ENCODE measurements at regions not wholly inside any gene's neighbourhood (a gene's known extent, or its start where the extent isn't known, plus 50 kb on each side); places are given as distances from the start of the nearest gene placed in this dataset.

- no peaks in the 10 kb centered on the region for H3K4me1 ChIP-seq (ENCODE audit: control extremely low read depth in 1 of 4, control insufficient read depth in 4 of 4, insufficient read depth in 4 of 4, low read length in 3 of 4)
- ChIA-PET CTCF (interaction anchor here (0.8 to 4.1 kb wide), 10 partner anchors 10 to 1325 kb away, joined by 3 to 44 read pairs (median 4); no protein-coding TSS in a partner anchor), POLR2A (no interaction called here)
- 61% methylated on average over 3 of the region's 4 CpGs for WGBS (ENCODE audit: insufficient coverage)
- H3K9me3 ChIP-seq (ENCODE audit: control extremely low read depth in 1 of 5, control insufficient read depth in 4 of 5, insufficient read depth in 2 of 5, low read depth in 1 of 5, low read length in 4 of 5), result peaks cover 0 to 6% (median 0%) of the 10 kb centered on the region in 5 experiments
- peak; percentile 15 to 52 (median 52) for DNase-seq
- H3K27me3 ChIP-seq (replicated peaks in 2 of 5; ENCODE audit: control insufficient read depth in 4 of 5, insufficient read depth in 5 of 5, low read length in 4 of 5), result no peaks in the 10 kb centered on the region
- peak overlapping the region in 1 of 7 experiments; percentile 24 for H3K4me3 ChIP-seq (ENCODE audit: control insufficient read depth in 1 of 7, extremely low read depth in 1 of 7, insufficient read depth in 4 of 7, low read depth in 2 of 7, low read length in 6 of 7)
- no peak overlapping the region for H3K27ac ChIP-seq (ENCODE audit: insufficient read depth in 1 of 2, low read depth in 1 of 2, low read length in 2 of 2, poor library complexity in 1 of 2, severe bottlenecking in 2 of 2)
- H3K36me3 ChIP-seq (ENCODE audit: control insufficient read depth in 4 of 4, insufficient read depth in 4 of 4, low read length in 3 of 4), result no peaks in the 10 kb centered on the region
Measured at GRCh38 chr18:44098551-44099098, 582.1 kb upstream of the SETBP1 start.

- DNase-seq, result no peak
- 90% methylated on average over 2 of the region's 2 CpGs for WGBS (ENCODE audit: insufficient coverage)
Measured at GRCh38 chr18:44107187-44107586, 573.5 kb upstream of the SETBP1 start.

DNA sequence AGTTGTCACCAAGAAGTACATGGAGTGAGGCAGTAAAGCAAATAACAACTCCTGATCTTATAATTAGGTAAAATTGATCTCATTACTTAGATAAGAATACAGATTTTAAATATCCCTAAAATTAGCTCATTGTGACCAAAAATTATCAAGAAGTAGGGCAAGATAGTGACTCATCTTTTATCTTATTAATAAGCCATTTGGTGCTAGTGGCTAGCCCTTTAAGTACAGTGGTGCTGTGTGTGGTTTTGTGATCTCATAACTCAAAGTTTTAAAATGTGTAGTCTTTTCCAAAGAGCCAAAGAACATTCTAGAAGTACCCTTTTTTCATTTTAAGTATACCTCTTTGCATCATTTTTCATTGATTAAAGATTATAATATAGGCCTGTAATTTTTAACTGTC, 569.4 kb upstream of the SETBP1 start:
- ChIA-PET POLR2A (no interaction called here), CTCF (no interaction called here)
- no peaks in the 10 kb centered on the region for H3K36me3 ChIP-seq (ENCODE audit: control insufficient read depth in 4 of 4, insufficient read depth in 4 of 4, low read length in 3 of 4)
- no peak overlapping the region for H3K27ac ChIP-seq (ENCODE audit: insufficient read depth in 1 of 2, low read depth in 1 of 2, low read length in 2 of 2, poor library complexity in 1 of 2, severe bottlenecking in 2 of 2)
- no peaks in the 10 kb centered on the region for H3K4me1 ChIP-seq (ENCODE audit: control extremely low read depth in 1 of 4, control insufficient read depth in 4 of 4, insufficient read depth in 4 of 4, low read length in 3 of 4)
- H3K27me3 ChIP-seq (replicated peaks in 2 of 5; ENCODE audit: control insufficient read depth in 4 of 5, insufficient read depth in 5 of 5, low read length in 4 of 5), result no peaks in the 10 kb centered on the region
- no peaks in the 10 kb centered on the region for H3K9me3 ChIP-seq (ENCODE audit: control extremely low read depth in 1 of 5, control insufficient read depth in 4 of 5, insufficient read depth in 2 of 5, low read depth in 1 of 5, low read length in 4 of 5)
- DNase-seq, result no peak
- no peak overlapping the region for H3K4me3 ChIP-seq (ENCODE audit: control insufficient read depth in 1 of 7, extremely low read depth in 1 of 7, insufficient read depth in 4 of 7, low read depth in 2 of 7, low read length in 6 of 7)

More at GRCh38 chr18:44107187-44107586, 573.5 kb upstream of the SETBP1 start:
- no peak overlapping the region for H3K27ac ChIP-seq (ENCODE audit: insufficient read depth in 1 of 2, low read depth in 1 of 2, low read length in 2 of 2, poor library complexity in 1 of 2, severe bottlenecking in 2 of 2)
- no peaks in the 10 kb centered on the region for H3K9me3 ChIP-seq (ENCODE audit: control extremely low read depth in 1 of 5, control insufficient read depth in 4 of 5, insufficient read depth in 2 of 5, low read depth in 1 of 5, low read length in 4 of 5)
- no peaks in the 10 kb centered on the region for H3K4me1 ChIP-seq (ENCODE audit: control extremely low read depth in 1 of 4, control insufficient read depth in 4 of 4, insufficient read depth in 4 of 4, low read length in 3 of 4)
- no peak overlapping the region for H3K4me3 ChIP-seq (ENCODE audit: control insufficient read depth in 1 of 7, extremely low read depth in 1 of 7, insufficient read depth in 4 of 7, low read depth in 2 of 7, low read length in 6 of 7)
- ChIA-PET POLR2A (no interaction called here), CTCF (no interaction called here)
- no peaks in the 10 kb centered on the region for H3K27me3 ChIP-seq (replicated peaks in 2 of 5; ENCODE audit: control insufficient read depth in 4 of 5, insufficient read depth in 5 of 5, low read length in 4 of 5)
- no peaks in the 10 kb centered on the region for H3K36me3 ChIP-seq (ENCODE audit: control insufficient read depth in 4 of 4, insufficient read depth in 4 of 4, low read length in 3 of 4)

DNA sequence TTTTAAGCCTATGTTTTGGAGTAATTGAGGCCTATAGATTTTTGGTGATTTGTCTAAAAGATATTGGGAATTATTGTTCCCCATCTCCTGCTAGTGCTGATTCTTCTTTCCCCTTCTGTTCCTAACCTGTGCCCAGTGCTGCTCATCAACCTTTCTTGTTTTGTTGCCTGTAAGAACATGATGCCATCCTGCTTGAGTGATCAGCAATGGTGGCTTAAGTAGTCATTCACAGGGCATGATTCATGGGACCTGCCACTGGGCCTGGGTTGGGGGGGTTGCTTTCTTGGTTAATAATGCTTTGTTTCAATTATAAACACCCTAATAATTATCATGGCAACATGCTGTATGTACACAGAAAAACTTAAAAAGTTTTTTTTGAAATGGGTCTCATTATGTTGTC, 562.9 kb upstream of the SETBP1 start:
- Histone ChIP-seq H3K4me3 (ENCODE audit: control insufficient read depth in 1 of 7, extremely low read depth in 1 of 7, insufficient read depth in 4 of 7, low read depth in 2 of 7, low read length in 6 of 7) (no peak overlapping the region), H3K36me3 (ENCODE audit: control insufficient read depth in 4 of 4, insufficient read depth in 4 of 4, low read length in 3 of 4) (no peaks in the 10 kb centered on the region), H3K9me3 (ENCODE audit: control extremely low read depth in 1 of 5, control insufficient read depth in 4 of 5, insufficient read depth in 2 of 5, low read depth in 1 of 5, low read length in 4 of 5) (no peaks in the 10 kb centered on the region), H3K27me3 (replicated peaks in 2 of 5; ENCODE audit: control insufficient read depth in 4 of 5, insufficient read depth in 5 of 5, low read length in 4 of 5) (no peaks in the 10 kb centered on the region), H3K27ac (ENCODE audit: insufficient read depth in 1 of 2, low read depth in 1 of 2, low read length in 2 of 2, poor library complexity in 1 of 2, severe bottlenecking in 2 of 2) (no peak overlapping the region), H3K4me1 (ENCODE audit: control extremely low read depth in 1 of 4, control insufficient read depth in 4 of 4, insufficient read depth in 4 of 4, low read length in 3 of 4) (peaks cover 0 to 2% (median 0%) of the 10 kb centered on the region in 4 experiments)
- DNase-seq, result no peak
- CTCF ChIA-PET, result interaction anchor here (0.7 kb wide), 1 partner anchor 10 kb away, joined by 3 read pairs; no protein-coding TSS in a partner anchor
- POLR2A ChIA-PET, result no interaction called here

DNA sequence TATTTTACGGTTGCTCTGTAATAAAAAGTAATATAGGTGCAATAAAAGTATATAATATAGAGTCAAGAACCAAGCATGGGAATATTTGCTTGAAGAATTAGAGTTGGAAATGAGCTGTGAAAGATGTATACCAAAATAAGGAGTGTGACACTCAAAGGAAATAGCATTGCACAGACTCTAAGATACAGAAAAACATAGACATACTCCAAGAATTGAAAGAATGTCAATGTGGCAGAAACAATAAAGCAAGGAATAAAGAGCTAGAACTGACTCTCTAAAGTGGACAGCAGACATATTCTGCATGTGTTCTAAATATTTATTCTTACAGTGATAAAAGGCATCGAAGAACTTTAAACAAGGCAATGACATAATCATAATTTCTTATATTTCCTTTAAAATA, 561.1 kb upstream of the SETBP1 start:
- no CpG with 5 or more reads among the region's 2 CpGs for WGBS (ENCODE audit: insufficient coverage)

GRCh38 chr18:44123743-44124142, 556.9 kb upstream of the SETBP1 start:
- H3K4me1 ChIP-seq (ENCODE audit: control extremely low read depth in 1 of 4, control insufficient read depth in 4 of 4, insufficient read depth in 4 of 4, low read length in 3 of 4), result peaks cover 0 to 2% (median 0%) of the 10 kb centered on the region in 4 experiments
- 92% methylated on average over 2 of the region's 2 CpGs for WGBS (ENCODE audit: insufficient coverage)
- H3K27ac ChIP-seq (ENCODE audit: insufficient read depth in 1 of 2, low read depth in 1 of 2, low read length in 2 of 2, poor library complexity in 1 of 2, severe bottlenecking in 2 of 2), result no peak overlapping the region
- H3K36me3 ChIP-seq (ENCODE audit: control insufficient read depth in 4 of 4, insufficient read depth in 4 of 4, low read length in 3 of 4), result no peaks in the 10 kb centered on the region
- ChIA-PET CTCF (interaction anchor here (2.0 kb wide), 1 partner anchor 25 kb away, joined by 6 read pairs; no protein-coding TSS in a partner anchor), POLR2A (no interaction called here)
- DNase-seq, result no peak
- H3K27me3 ChIP-seq (replicated peaks in 2 of 5; ENCODE audit: control insufficient read depth in 4 of 5, insufficient read depth in 5 of 5, low read length in 4 of 5), result no peaks in the 10 kb centered on the region
- H3K9me3 ChIP-seq (ENCODE audit: control extremely low read depth in 1 of 5, control insufficient read depth in 4 of 5, insufficient read depth in 2 of 5, low read depth in 1 of 5, low read length in 4 of 5), result no peaks in the 10 kb centered on the region
- no peak overlapping the region for H3K4me3 ChIP-seq (ENCODE audit: control insufficient read depth in 1 of 7, extremely low read depth in 1 of 7, insufficient read depth in 4 of 7, low read depth in 2 of 7, low read length in 6 of 7)

More for the DNA sequence above, 561.1 kb upstream of the SETBP1 start:
- ChIA-PET CTCF (interaction anchor here (0.6 to 1.0 kb wide), 2 partner anchors 11 to 25 kb away, joined by 3 to 4 read pairs; no protein-coding TSS in a partner anchor), POLR2A (interaction anchor here (0.5 kb wide), 1 partner anchor 1499 kb away, joined by 3 read pairs; no protein-coding TSS in a partner anchor)
- peaks cover 0 to 2% (median 0%) of the 10 kb centered on the region in 4 experiments for H3K4me1 ChIP-seq (ENCODE audit: control extremely low read depth in 1 of 4, control insufficient read depth in 4 of 4, insufficient read depth in 4 of 4, low read length in 3 of 4)
- H3K27me3 ChIP-seq (replicated peaks in 2 of 5; ENCODE audit: control insufficient read depth in 4 of 5, insufficient read depth in 5 of 5, low read length in 4 of 5), result no peaks in the 10 kb centered on the region
- H3K36me3 ChIP-seq (ENCODE audit: control insufficient read depth in 4 of 4, insufficient read depth in 4 of 4, low read length in 3 of 4), result no peaks in the 10 kb centered on the region
- H3K27ac ChIP-seq (ENCODE audit: insufficient read depth in 1 of 2, low read depth in 1 of 2, low read length in 2 of 2, poor library complexity in 1 of 2, severe bottlenecking in 2 of 2), result no peak overlapping the region
- H3K4me3 ChIP-seq (ENCODE audit: control insufficient read depth in 1 of 7, extremely low read depth in 1 of 7, insufficient read depth in 4 of 7, low read depth in 2 of 7, low read length in 6 of 7), result no peak overlapping the region
- no peaks in the 10 kb centered on the region for H3K9me3 ChIP-seq (ENCODE audit: control extremely low read depth in 1 of 5, control insufficient read depth in 4 of 5, insufficient read depth in 2 of 5, low read depth in 1 of 5, low read length in 4 of 5)
- DNase-seq, result no peak

DNA sequence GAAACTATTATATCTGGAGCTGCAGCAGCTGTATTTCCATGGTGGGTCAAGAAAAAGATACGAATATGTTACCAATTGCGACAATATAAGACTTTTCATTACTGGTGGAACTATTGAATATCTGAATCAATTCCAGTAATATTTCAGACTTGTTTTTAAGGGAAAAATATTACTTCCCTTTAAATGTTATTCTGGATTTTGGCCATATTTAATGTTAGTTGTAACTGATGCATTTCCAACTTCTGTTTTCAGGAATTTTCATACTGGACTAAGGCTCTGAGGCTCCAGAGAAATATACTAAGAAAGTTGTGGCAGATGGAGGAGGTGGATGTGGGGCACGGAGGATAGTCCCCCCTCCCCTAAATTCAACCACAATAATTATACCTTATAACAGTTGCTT, 555.2 kb upstream of the SETBP1 start:
- H3K36me3 ChIP-seq (ENCODE audit: control insufficient read depth in 4 of 4, insufficient read depth in 4 of 4, low read length in 3 of 4), result no peaks in the 10 kb centered on the region
- H3K27me3 ChIP-seq (replicated peaks in 2 of 5; ENCODE audit: control insufficient read depth in 4 of 5, insufficient read depth in 5 of 5, low read length in 4 of 5), result no peaks in the 10 kb centered on the region
- DNase-seq, result no peak
- H3K9me3 ChIP-seq (ENCODE audit: control extremely low read depth in 1 of 5, control insufficient read depth in 4 of 5, insufficient read depth in 2 of 5, low read depth in 1 of 5, low read length in 4 of 5), result no peaks in the 10 kb centered on the region
- 100% methylated on average over 2 of the region's 3 CpGs for WGBS (ENCODE audit: insufficient coverage)
- H3K4me1 ChIP-seq (ENCODE audit: control extremely low read depth in 1 of 4, control insufficient read depth in 4 of 4, insufficient read depth in 4 of 4, low read length in 3 of 4), result peaks cover 0 to 2% (median 0%) of the 10 kb centered on the region in 4 experiments
- no peak overlapping the region for H3K4me3 ChIP-seq (ENCODE audit: control insufficient read depth in 1 of 7, extremely low read depth in 1 of 7, insufficient read depth in 4 of 7, low read depth in 2 of 7, low read length in 6 of 7)
- CTCF ChIA-PET, result no interaction called here
- no peak overlapping the region for H3K27ac ChIP-seq (ENCODE audit: insufficient read depth in 1 of 2, low read depth in 1 of 2, low read length in 2 of 2, poor library complexity in 1 of 2, severe bottlenecking in 2 of 2)
- POLR2A ChIA-PET, result no interaction called here
